SK-N-SH treated with all-trans-retinoic acid at 6 μM for 48 hours (cell line): ENCODE measurements at regions not wholly inside any gene's neighbourhood (a gene's known extent, or its start where the extent isn't known, plus 50 kb on each side); places are given as distances from the start of the nearest gene placed in this dataset.
"Not testable (repeated sequence)": the region's sequence is repeated elsewhere in the genome, so short reads cannot be mapped to it uniquely, and the experiment has no call there.

Experiments used
- ATAC-seq: fragments of 200-7000 bp; cut with Tn5 transposase; 3 replicates; pipeline ENCODE4 v1.9.1; 2020; ENCODE audit warnings: mild to moderate bottlenecking, moderate library complexity
- ARNTL ChIP-seq: fragments of 450-650 bp; formaldehyde crosslinking; IDR thresholded peaks from 2 replicates; pipeline ENCODE4 v1.5.0; 2020; ENCODE audit warnings: low read depth, mild to moderate bottlenecking, moderate library complexity, borderline replicate concordance
- BACH2 ChIP-seq: fragments of 250-450 bp; sonication (Bioruptor Pico); IDR thresholded peaks from 2 replicates; pipeline ENCODE4 v1.9.0; 2021; ENCODE audit warnings: mild to moderate bottlenecking, borderline replicate concordance
- CSDC2 ChIP-seq: fragments of 250-450 bp; sonication (Bioruptor Pico); IDR thresholded peaks from 2 replicates; pipeline ENCODE4 v1.5.0; 2020; ENCODE audit warnings: mild to moderate bottlenecking, moderate library complexity
- ESRRG ChIP-seq: fragments of 250-450 bp; sonication (Bioruptor Pico); IDR thresholded peaks from 2 replicates; pipeline ENCODE4 v1.6.1; 2021; ENCODE audit warnings: mild to moderate bottlenecking
- GLIS3 ChIP-seq: fragments of 250-450 bp; sonication (Bioruptor Pico); IDR thresholded peaks from 2 replicates; pipeline ENCODE4 v1.5.0; 2020; ENCODE audit warnings: mild to moderate bottlenecking, moderate library complexity
- ISL1 ChIP-seq: fragments of 250-450 bp; sonication (Bioruptor Pico); IDR thresholded peaks from 2 replicates; pipeline ENCODE4 v2.1.2; 2022; ENCODE audit warnings: mild to moderate bottlenecking, moderate library complexity
- OSR1 ChIP-seq: fragments of 250-450 bp; sonication (Bioruptor Pico); IDR thresholded peaks from 2 replicates; pipeline ENCODE4 v1.8.0; 2022; ENCODE audit warnings: moderate library complexity, mild to moderate bottlenecking, inconsistent platforms
- PATZ1 ChIP-seq: fragments of 250-450 bp; sonication (Bioruptor Pico); IDR thresholded peaks from 2 replicates; pipeline ENCODE4 v1.8.0; 2020; ENCODE audit warnings: mild to moderate bottlenecking, moderate library complexity, borderline replicate concordance
- POU6F1 ChIP-seq: fragments of 250-450 bp; sonication (Bioruptor Pico); IDR thresholded peaks from 2 replicates; pipeline ENCODE4 v1.8.0; 2021; ENCODE audit warnings: low read depth, mild to moderate bottlenecking, moderate library complexity, borderline replicate concordance
- PPARA ChIP-seq: fragments of 250-450 bp; sonication (Bioruptor Pico); IDR thresholded peaks from 2 replicates; pipeline ENCODE4 v1.5.0; 2020; ENCODE audit warnings: mild to moderate bottlenecking, borderline replicate concordance
- RARB ChIP-seq: fragments of 250-450 bp; sonication (Bioruptor Pico); IDR thresholded peaks from 2 replicates; pipeline ENCODE4 v1.8.0; 2021; ENCODE audit warnings: mild to moderate bottlenecking, moderate library complexity
- TCF4 ChIP-seq: fragments of 250-450 bp; sonication (Bioruptor Pico); IDR thresholded peaks from 2 replicates; pipeline ENCODE4 v1.8.0; 2021; ENCODE audit warnings: mild to moderate bottlenecking, moderate library complexity, borderline replicate concordance
- TOX ChIP-seq: fragments of 250-450 bp; sonication (Bioruptor Pico); IDR thresholded peaks from 2 replicates; pipeline ENCODE4 v1.8.0; 2021; ENCODE audit warnings: mild to moderate bottlenecking, moderate library complexity, borderline replicate concordance
- TSHZ2 ChIP-seq: fragments of 250-450 bp; sonication (Bioruptor Pico); IDR thresholded peaks from 2 replicates; pipeline ENCODE4 v1.5.0; 2020; ENCODE audit warnings: mild to moderate bottlenecking, moderate library complexity
- ZC3H10 ChIP-seq: fragments of 250-450 bp; sonication (Bioruptor Pico); IDR thresholded peaks from 2 replicates; pipeline ENCODE4 v1.5.1; 2021; ENCODE audit warnings: mild to moderate bottlenecking, moderate library complexity
- ZFP3 ChIP-seq: fragments of 250-450 bp; sonication (Bioruptor Pico); IDR thresholded peaks from 2 replicates; pipeline ENCODE4 v1.5.0; 2020; ENCODE audit warnings: mild to moderate bottlenecking, moderate library complexity
- ZFP30 ChIP-seq: fragments of 450-650 bp; formaldehyde crosslinking; IDR thresholded peaks from 2 replicates; pipeline ENCODE4 v1.5.0; 2022; ENCODE audit warnings: mild to moderate bottlenecking, moderate library complexity
- ZNF565 ChIP-seq: fragments of 450-650 bp; formaldehyde crosslinking; conservative IDR thresholded peaks from 2 replicates; pipeline ENCODE4 v1.5.0; 2020; ENCODE audit warnings: low read depth, mild to moderate bottlenecking, moderate library complexity
- ZNF70 ChIP-seq: fragments of 450-650 bp; formaldehyde crosslinking; IDR thresholded peaks from 2 replicates; pipeline ENCODE4 v1.5.0; 2020; ENCODE audit warnings: mild to moderate bottlenecking, moderate library complexity
- ZNF8 ChIP-seq: fragments of 450-650 bp; formaldehyde crosslinking; IDR thresholded peaks from 2 replicates; pipeline ENCODE4 v1.5.0; 2020; ENCODE audit warnings: mild to moderate bottlenecking, moderate library complexity
- TF ChIP-seq, protein P1 (sequence below): fragments of 250-450 bp; sonication (Bioruptor Pico); IDR thresholded peaks from 2 replicates; pipeline ENCODE4 v1.5.1; 2021; ENCODE audit warnings: mild to moderate bottlenecking, moderate library complexity
- TF ChIP-seq, protein P2 (sequence below): fragments of 250-450 bp; sonication (Bioruptor Pico); IDR thresholded peaks from 2 replicates; pipeline ENCODE4 v1.5.1; 2020; ENCODE audit warnings: low read depth, mild to moderate bottlenecking, moderate library complexity

DNA sequence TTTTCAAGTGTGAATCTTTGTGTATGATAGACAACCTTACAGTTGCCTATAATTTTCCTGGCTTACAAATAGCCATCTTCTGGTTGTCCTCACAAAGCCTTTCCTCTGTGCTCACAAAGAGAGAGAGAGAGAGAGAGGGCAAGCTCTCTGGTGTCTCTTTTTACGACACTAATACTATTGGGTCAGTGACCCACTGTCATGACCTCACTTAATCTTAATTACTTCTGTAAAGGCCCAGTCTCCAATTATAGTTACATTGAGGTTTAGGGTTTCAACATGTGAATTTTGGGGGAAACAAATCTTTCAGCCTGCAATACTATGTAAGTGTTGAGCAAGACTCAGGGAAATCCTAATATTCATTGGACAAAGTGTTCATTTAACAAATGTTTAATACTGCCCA is 167.4 kb upstream of the COL11A1 start (continued):
- TF ChIP-seq, protein P1, sequence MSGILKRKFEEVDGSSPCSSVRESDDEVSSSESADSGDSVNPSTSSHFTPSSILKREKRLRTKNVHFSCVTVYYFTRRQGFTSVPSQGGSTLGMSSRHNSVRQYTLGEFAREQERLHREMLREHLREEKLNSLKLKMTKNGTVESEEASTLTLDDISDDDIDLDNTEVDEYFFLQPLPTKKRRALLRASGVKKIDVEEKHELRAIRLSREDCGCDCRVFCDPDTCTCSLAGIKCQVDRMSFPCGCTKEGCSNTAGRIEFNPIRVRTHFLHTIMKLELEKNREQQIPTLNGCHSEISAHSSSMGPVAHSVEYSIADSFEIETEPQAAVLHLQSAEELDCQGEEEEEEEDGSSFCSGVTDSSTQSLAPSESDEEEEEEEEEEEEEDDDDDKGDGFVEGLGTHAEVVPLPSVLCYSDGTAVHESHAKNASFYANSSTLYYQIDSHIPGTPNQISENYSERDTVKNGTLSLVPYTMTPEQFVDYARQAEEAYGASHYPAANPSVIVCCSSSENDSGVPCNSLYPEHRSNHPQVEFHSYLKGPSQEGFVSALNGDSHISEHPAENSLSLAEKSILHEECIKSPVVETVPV (CRISPR knock-in tag) = no peak
- TF ChIP-seq ZNF565 (CRISPR knock-in tag) = no peak

DNA sequence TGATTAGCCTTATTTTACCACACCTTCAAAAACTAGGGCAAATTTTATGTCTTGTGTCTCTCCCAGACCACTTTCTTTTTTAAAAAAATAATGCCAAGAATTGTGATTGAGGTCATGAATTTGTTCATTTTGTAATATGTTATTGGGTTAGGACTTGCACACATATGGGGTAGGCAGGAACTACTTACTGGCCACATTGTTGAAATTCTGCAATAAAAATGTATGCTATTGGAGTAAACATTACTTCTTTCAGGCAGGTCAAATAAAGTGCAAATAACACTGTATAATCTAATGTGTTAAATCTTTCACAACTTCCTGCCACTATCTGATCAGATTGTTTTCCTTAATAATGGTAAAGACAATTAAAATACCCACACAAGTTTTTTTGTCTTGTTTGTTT is 166.6 kb upstream of the COL11A1 start:
- no peak for TF ChIP-seq ZNF8 (CRISPR knock-in tag)
- no peak for TF ChIP-seq POU6F1 (CRISPR knock-in tag)
- TF ChIP-seq ZNF565 (CRISPR knock-in tag) = no peak
- TF ChIP-seq ZNF70 (CRISPR knock-in tag) = no peak
- TF ChIP-seq OSR1 (CRISPR knock-in tag) = no peak
- no peak for TF ChIP-seq CSDC2 (CRISPR knock-in tag)
- TF ChIP-seq TSHZ2 (CRISPR knock-in tag) = no peak
- TF ChIP-seq ISL1 (CRISPR knock-in tag) = no peak
- no peak for TF ChIP-seq BACH2
- no peak for TF ChIP-seq PPARA (CRISPR knock-in tag)
- TF ChIP-seq TCF4 (CRISPR knock-in tag) = no peak
- ATAC-seq = no peak

- no peak for ATAC-seq
- no peak for TF ChIP-seq ESRRG (CRISPR knock-in tag)
- TF ChIP-seq, protein P2, sequence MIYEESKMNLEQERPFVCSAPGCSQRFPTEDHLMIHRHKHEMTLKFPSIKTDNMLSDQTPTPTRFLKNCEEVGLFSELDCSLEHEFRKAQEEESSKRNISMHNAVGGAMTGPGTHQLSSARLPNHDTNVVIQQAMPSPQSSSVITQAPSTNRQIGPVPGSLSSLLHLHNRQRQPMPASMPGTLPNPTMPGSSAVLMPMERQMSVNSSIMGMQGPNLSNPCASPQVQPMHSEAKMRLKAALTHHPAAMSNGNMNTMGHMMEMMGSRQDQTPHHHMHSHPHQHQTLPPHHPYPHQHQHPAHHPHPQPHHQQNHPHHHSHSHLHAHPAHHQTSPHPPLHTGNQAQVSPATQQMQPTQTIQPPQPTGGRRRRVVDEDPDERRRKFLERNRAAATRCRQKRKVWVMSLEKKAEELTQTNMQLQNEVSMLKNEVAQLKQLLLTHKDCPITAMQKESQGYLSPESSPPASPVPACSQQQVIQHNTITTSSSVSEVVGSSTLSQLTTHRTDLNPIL = no peak
- TF ChIP-seq ZNF8 (CRISPR knock-in tag) = no peak
- TF ChIP-seq ZC3H10 (CRISPR knock-in tag) = no peak
- TF ChIP-seq ZFP3 (CRISPR knock-in tag) = no peak
- no peak for TF ChIP-seq GLIS3 (CRISPR knock-in tag)
- TF ChIP-seq TCF4 (CRISPR knock-in tag) = no peak
- no peak for TF ChIP-seq PPARA (CRISPR knock-in tag)
- TF ChIP-seq TOX (CRISPR knock-in tag) = no peak
- TF ChIP-seq BACH2 = no peak
- no peak for TF ChIP-seq RARB (CRISPR knock-in tag)
- TF ChIP-seq CSDC2 (CRISPR knock-in tag) = no peak
- no peak for TF ChIP-seq PATZ1 (CRISPR knock-in tag)
- TF ChIP-seq POU6F1 (CRISPR knock-in tag) = no peak
- TF ChIP-seq ZFP30 (CRISPR knock-in tag) = no peak
- no peak for TF ChIP-seq TSHZ2 (CRISPR knock-in tag)
- TF ChIP-seq, protein P1 (CRISPR knock-in tag) = no peak
- TF ChIP-seq ZNF565 (CRISPR knock-in tag) = no peak
- TF ChIP-seq ARNTL (CRISPR knock-in tag) = no peak
- TF ChIP-seq, all 23 proteins: peak for 0
These were observed 164.8 kb upstream of the COL11A1 start for GRCh38 chr1:103273106-103273505.

DNA sequence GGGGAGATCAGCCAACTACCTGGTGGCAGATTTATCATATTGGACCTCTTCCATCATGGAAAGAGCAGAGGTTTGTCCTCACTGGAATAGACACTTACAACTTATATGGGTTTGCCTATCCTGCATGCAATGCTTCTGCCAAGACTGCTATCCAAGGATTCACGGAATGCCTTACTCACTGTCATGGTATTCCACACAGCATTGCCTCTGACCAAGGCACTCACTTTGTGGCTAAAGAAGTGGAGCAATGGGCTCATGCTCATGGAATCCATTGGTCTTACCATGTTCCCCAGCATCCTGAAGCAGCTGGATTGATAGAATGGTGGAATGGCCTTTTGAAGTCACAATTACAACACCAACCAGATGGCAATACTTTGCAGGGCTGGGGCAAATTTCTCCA is 163.1 kb upstream of the COL11A1 start:
- not testable (repeated sequence) for ATAC-seq
